SK-N-SH (cell line): ENCODE measurements at regions not wholly inside any gene's neighbourhood (a gene's known extent, or its start where the extent isn't known, plus 50 kb on each side); places are given as distances from the start of the nearest gene placed in this dataset.

Source experiments
- CTCF ChIA-PET: fragments of 300-600, 350-600 bp; formaldehyde crosslinking; extraction: SDS; loops from one replicate; lab custom pipeline; 2021; lab: Yijun Ruan, JAX
- POLR2A ChIA-PET: fragments of 350-600 bp; sonication (Branson Sonifier 250); formaldehyde crosslinking; extraction: SDS; loops from one replicate; lab custom pipeline; 2020; ENCODE audit warnings: antibody characterized with exemption, inconsistent platforms; lab: Yijun Ruan, JAX
- DNase-seq: peaks from one replicate; pipeline ENCODE4 v3.0.0; 2012
- H2AFZ ChIP-seq: fragments of 200-600 bp; sonication (generic); 2 replicates; pipeline ENCODE4 v1.8.1; 2016; ENCODE audit warnings: antibody characterized with exemption, mild to moderate bottlenecking, low read depth
- H3F3A ChIP-seq: fragments of 200-600 bp; sonication (generic); replicated peaks from 2 replicates; pipeline ENCODE3; 2016; ENCODE audit warnings: antibody characterized with exemption, mild to moderate bottlenecking; ENCODE audit not compliant: insufficient read depth
- H3K27ac ChIP-seq, 2 experiments: fragments of 200-500 bp in 1 of 2; fragments of 200-600 bp in 1 of 2; sonication (Bioruptor generic) in 1 of 2; sonication (generic), shearing (Covaris generic) in 1 of 2; 2 replicates each; pipeline versions ENCODE4 v1.5.1 to v1.6.1; 2014 to 2016; ENCODE audit warnings: low read depth in 2 of 2, inconsistent platforms in 1 of 2, low read length in 1 of 2, mild to moderate bottlenecking in 1 of 2, mixed read lengths in 1 of 2
- H3K27me3 ChIP-seq: fragments of 200-600 bp; sonication (generic), shearing (Covaris generic); 2 replicates; pipeline ENCODE4 v1.6.1; 2016; ENCODE audit warnings: mixed run types; ENCODE audit not compliant: insufficient read depth
- H3K36me3 ChIP-seq, 2 experiments: fragments of 200-500 bp in 1 of 2; fragments of 200-600 bp in 1 of 2; sonication (Bioruptor generic) in 1 of 2; sonication (generic) in 1 of 2; replicated peaks in 1 of 2; 2 replicates each; pipeline versions ENCODE3 to v1.5.1; 2014 to 2016; ENCODE audit warnings: low read length in 1 of 2, mild to moderate bottlenecking in 1 of 2; ENCODE audit not compliant: insufficient read depth in 2 of 2, control insufficient read depth in 1 of 2
- H3K4me1 ChIP-seq, 2 experiments: fragments of 200-500 bp in 1 of 2; fragments of 200-600 bp in 1 of 2; sonication (Bioruptor generic) in 1 of 2; sonication (generic), shearing (Covaris generic) in 1 of 2; 2 replicates each; pipeline versions ENCODE4 v1.5.1 to v1.6.1; 2014 to 2016; ENCODE audit warnings: low read depth in 1 of 2, low read length in 1 of 2, mixed run types in 1 of 2; ENCODE audit not compliant: insufficient read depth in 2 of 2, control insufficient read depth in 1 of 2
- H3K4me2 ChIP-seq: fragments of 200-600 bp; sonication (generic), shearing (Covaris generic); 2 replicates; pipeline ENCODE4 v1.6.1; 2017; ENCODE audit warnings: mixed run types
- H3K4me3 ChIP-seq, 2 experiments: fragments of 200-500 bp in 1 of 2; fragments of 200-600 bp in 1 of 2; sonication (Bioruptor generic) in 1 of 2; sonication (generic), shearing (Covaris generic) in 1 of 2; 2 replicates each; pipeline versions ENCODE4 v1.5.1 to v1.8.1; 2014 to 2016; ENCODE audit warnings: low read depth in 2 of 2, inconsistent platforms in 1 of 2, low read length in 1 of 2, mild to moderate bottlenecking in 1 of 2, mixed read lengths in 1 of 2, moderate library complexity in 1 of 2
- H3K79me2 ChIP-seq: fragments of 200-600 bp; sonication (generic); 2 replicates; pipeline ENCODE4 v1.8.1; 2017; ENCODE audit warnings: mild to moderate bottlenecking; ENCODE audit not compliant: insufficient read depth
- H3K9ac ChIP-seq: fragments of 200-600 bp; sonication (generic); 2 replicates; pipeline ENCODE4 v1.6.1; 2017; ENCODE audit warnings: mixed run types
- H3K9me2 ChIP-seq: fragments of 200-600 bp; sonication (generic); 2 replicates; pipeline ENCODE4 v1.6.1; 2017; ENCODE audit warnings: mixed run types
- H3K9me3 ChIP-seq: fragments of 200-600 bp; sonication (generic); 2 replicates; pipeline ENCODE4 v1.6.1; 2017; ENCODE audit warnings: mixed run types, mild to moderate bottlenecking, moderate library complexity
- H4K20me1 ChIP-seq: fragments of 200-600 bp; sonication (generic); 2 replicates; pipeline ENCODE4 v1.6.1; 2017; ENCODE audit warnings: mild to moderate bottlenecking, mixed run types; ENCODE audit not compliant: insufficient read depth
- EZH2phosphoT487 ChIP-seq: fragments of 200-600 bp; sonication (generic); IDR thresholded peaks from 2 replicates; pipeline ENCODE4 v1.6.1; 2017; ENCODE audit warnings: low read depth, mixed run types, mild to moderate bottlenecking, antibody characterized with exemption, moderate library complexity, borderline replicate concordance
- FOXM1 ChIP-seq: IDR thresholded peaks from 2 replicates; pipeline ENCODE4 v1.4.0; 2012; ENCODE audit warnings: low read depth, mild to moderate bottlenecking
- GATA2 ChIP-seq: sonication (generic); formaldehyde crosslinking; IDR thresholded peaks from 2 replicates; pipeline ENCODE4 v1.5.0; 2020; ENCODE audit warnings: mild to moderate bottlenecking, missing genetic modification reagents
- IRF3 ChIP-seq: fragments of 150-350 bp; IDR thresholded peaks from 2 replicates; pipeline ENCODE4 v1.6.1; 2016; ENCODE audit warnings: mild to moderate bottlenecking, low read depth, low read length
- JUND ChIP-seq: IDR thresholded peaks from 2 replicates; pipeline ENCODE4 v1.4.0; 2012
- MAX ChIP-seq: IDR thresholded peaks from 2 replicates; pipeline ENCODE4 v1.4.0; 2012; ENCODE audit warnings: low read depth
- MEF2A ChIP-seq: IDR thresholded peaks from 2 replicates; pipeline ENCODE4 v1.4.0; 2012; ENCODE audit warnings: low read depth, borderline replicate concordance
- MXI1 ChIP-seq: IDR thresholded peaks from 2 replicates; pipeline ENCODE4 v1.6.1; 2012; ENCODE audit warnings: mild to moderate bottlenecking, low read depth, low read length, improper control_type of control experiment
- NFIC ChIP-seq: IDR thresholded peaks from 2 replicates; pipeline ENCODE4 v1.4.0; 2012; ENCODE audit warnings: borderline replicate concordance
- NRF1 ChIP-seq: IDR thresholded peaks from 2 replicates; pipeline ENCODE4 v1.6.1; 2012; ENCODE audit warnings: low read depth, mild to moderate bottlenecking, low read length
- PBX3 ChIP-seq: IDR thresholded peaks from 2 replicates; pipeline ENCODE4; 2012
- RAD21 ChIP-seq: IDR thresholded peaks from 2 replicates; pipeline ENCODE4 v1.6.1; 2012; ENCODE audit warnings: mild to moderate bottlenecking, low read length
- SMC3 ChIP-seq: IDR thresholded peaks from 2 replicates; pipeline ENCODE4 v1.6.1; 2012; ENCODE audit warnings: low read depth, low read length, improper control_type of control experiment
- USF2 ChIP-seq: fragments of 150-350 bp; IDR thresholded peaks from 2 replicates; pipeline ENCODE4 v1.6.1; 2017; ENCODE audit warnings: antibody characterized with exemption, low read length, low read depth, borderline replicate concordance
- YY1 ChIP-seq: IDR thresholded peaks from 2 replicates; pipeline ENCODE4 v1.4.0; 2012; ENCODE audit warnings: low read depth, mild to moderate bottlenecking
- WGBS: methylation state at CpG from one replicate; pipeline ENCODE4 v1.1.6; 2017; ENCODE audit warnings: low lambda C conversion rate; 5-methylcytosine and 5-hydroxymethylcytosine counted together

GRCh38 chr5:60350794-60351193 is 349.2 kb downstream of the DEPDC1B start (continued):
- TF ChIP-seq RAD21 (no peak), USF2 (no peak)

- POLR2A ChIA-PET: no interaction called here
- H2AFZ ChIP-seq: 0 out of 2 replicates have a peak overlapping the region, but pooled peaks have one; percentile 20
- no peak for TF ChIP-seq JUND
- TF ChIP-seq MXI1: no peak
- no peak for TF ChIP-seq RAD21
- no peak for TF ChIP-seq SMC3
- TF ChIP-seq USF2: no peak
- TF ChIP-seq YY1: no peak
- TF ChIP-seq GATA2 (CRISPR knock-in tag): no peak
- TF ChIP-seq FOXM1: no peak
- TF ChIP-seq IRF3: no peak
- no peak for TF ChIP-seq NRF1
- TF ChIP-seq EZH2phosphoT487: no peak
- no peak for TF ChIP-seq MAX
- TF ChIP-seq MEF2A: no peak
- no peak for TF ChIP-seq PBX3
- TF ChIP-seq NFIC: no peak
- TF ChIP-seq, all 33 proteins: peak for 0
- H4K20me1 ChIP-seq: no peaks in the 10 kb centered on the region
- H3K36me3 ChIP-seq: no peaks in the 10 kb centered on the region
- H3K4me2 ChIP-seq: no peak overlapping the region
- no peaks in the 10 kb centered on the region for H3K79me2 ChIP-seq
- H3K27ac ChIP-seq: no peak overlapping the region
- H3K27me3 ChIP-seq: no peaks in the 10 kb centered on the region
- H3F3A ChIP-seq: no peaks in the 10 kb centered on the region
- CTCF ChIA-PET: no interaction called here
- 83% methylated on average over 2 of the region's 2 CpGs for WGBS
- peaks cover 0 to 2% of the 10 kb centered on the region in 2 experiments; a peak in 2 of 4 replicates for H3K4me1 ChIP-seq
- H3K9me3 ChIP-seq: no peaks in the 10 kb centered on the region
- no peak for DNase-seq
- H3K4me3 ChIP-seq: no peak overlapping the region
- no peaks in the 10 kb centered on the region for H3K9me2 ChIP-seq
- H3K9ac ChIP-seq: no peak overlapping the region
These were observed 350.0 kb downstream of the DEPDC1B start for GRCh38 chr5:60349891-60350415.
